VCaP (cell line): ENCODE measurements at regions not wholly inside any gene's neighbourhood (a gene's known extent, or its start where the extent isn't known, plus 50 kb on each side); places are given as distances from the start of the nearest gene placed in this dataset.

ENCODE experiments used
- H3K27ac ChIP-seq: fragments of 450-650 bp; 2 replicates; pipeline ENCODE4 v1.5.1; 2017
- CTCF ChIP-seq: fragments of 450-650 bp; conservative IDR thresholded peaks from 2 replicates; pipeline ENCODE4 v1.5.1; 2017; ENCODE audit warnings: mild to moderate bottlenecking, moderate library complexity

- no peak for TF ChIP-seq CTCF
- no peak overlapping the region; the same call in 1 of the 2 replicates for H3K27ac ChIP-seq
Observed at GRCh38 chr12:69019910-69020309, 86.9 kb upstream of the CPM start.

- no peak overlapping the region for H3K27ac ChIP-seq
- no peak for TF ChIP-seq CTCF
Observed at GRCh38 chr12:69022674-69023073, 89.7 kb upstream of the CPM start.

GRCh38 chr12:69023840-69024239 is 90.9 kb upstream of the CPM start:
- TF ChIP-seq CTCF, result no peak
- H3K27ac ChIP-seq, result no peak overlapping the region

- TF ChIP-seq CTCF, result no peak
- H3K27ac ChIP-seq, result no peak overlapping the region
Observed at GRCh38 chr12:69024413-69024812, 91.4 kb upstream of the CPM start.

- TF ChIP-seq CTCF, result no peak
- no peak overlapping the region for H3K27ac ChIP-seq
Observed at GRCh38 chr12:69024907-69025306, 91.9 kb upstream of the CPM start.

GRCh38 chr12:69026336-69026735 is 93.4 kb upstream of the CPM start:
- no peak for TF ChIP-seq CTCF
- H3K27ac ChIP-seq, result no peak overlapping the region

- no peak for TF ChIP-seq CTCF
- no peak overlapping the region for H3K27ac ChIP-seq
Observed at GRCh38 chr12:69027411-69027881, 94.5 kb upstream of the CPM start.
